Small intestine (tissue), 7 donors: ENCODE measurements at regions not wholly inside any gene's neighbourhood (a gene's known extent, or its start where the extent isn't known, plus 50 kb on each side); places are given as distances from the start of the nearest gene placed in this dataset.
A peak's percentile ranks its signal among the peaks of the same experiment; 100 is the strongest.
"Not testable (repeated sequence)": the region's sequence is repeated elsewhere in the genome, so short reads cannot be mapped to it uniquely, and the experiment has no call there.

Source experiments
- DNase-seq, 2 donors: peaks; one replicate each; pipeline versions ENCODE4 v3.0.0 to v3.0.0-alpha.2; 2013
- FAIRE-seq: peaks from 2 replicates; lab custom pipeline; 2012; peaks lifted over from hg19 to GRCh38; lab: Jason Lieb, UNC
- H3K27ac ChIP-seq, 3 donors: one replicate each; pipeline ENCODE4 v1.5.1; 2013; ENCODE audit warnings: low read length in 2 of 3, mild to moderate bottlenecking in 2 of 3, control low read depth in 1 of 3, inconsistent platforms in 1 of 3, low read depth in 1 of 3, moderate library complexity in 1 of 3
- H3K27me3 ChIP-seq, 3 donors: one replicate each; pipeline ENCODE4 v1.6.1; 2013; ENCODE audit warnings: low read length in 3 of 3, inconsistent platforms in 1 of 3; ENCODE audit not compliant: control insufficient read depth in 3 of 3, insufficient read depth in 3 of 3
- H3K36me3 ChIP-seq, 3 donors: one replicate each; pipeline ENCODE4 v1.6.1; 2013; ENCODE audit warnings: low read length in 3 of 3, inconsistent platforms in 1 of 3, low read depth in 1 of 3, mild to moderate bottlenecking in 1 of 3, moderate library complexity in 1 of 3; ENCODE audit not compliant: control insufficient read depth in 3 of 3, insufficient read depth in 2 of 3
- H3K4me1 ChIP-seq, 3 donors: one replicate each; pipeline ENCODE4 v1.6.1; 2013; ENCODE audit warnings: low read length in 2 of 3, inconsistent platforms in 1 of 3, low read depth in 1 of 3, mild to moderate bottlenecking in 1 of 3, moderate library complexity in 1 of 3; ENCODE audit not compliant: control insufficient read depth in 3 of 3, insufficient read depth in 2 of 3
- H3K4me3 ChIP-seq, 3 donors: one replicate each; pipeline ENCODE4 v1.5.1; 2013; ENCODE audit warnings: low read length in 3 of 3, control low read depth in 1 of 3, inconsistent platforms in 1 of 3, low read depth in 1 of 3, mild to moderate bottlenecking in 1 of 3, moderate library complexity in 1 of 3
- H3K9me3 ChIP-seq, 2 donors: one replicate each; pipeline ENCODE4 v1.6.1; 2013; ENCODE audit warnings: low read depth in 1 of 2, low read length in 1 of 2; ENCODE audit not compliant: control insufficient read depth in 2 of 2, insufficient read depth in 1 of 2
- WGBS, 3 donors: extraction: QIAGEN DNeasy Blood & Tissue Kit; methylation state at CpG; one replicate each; pipeline ENCODE4 v1.1.7; 2013; 5-methylcytosine and 5-hydroxymethylcytosine counted together
- donor health status: healthy with polysubstance abuse.
- donor health status: control.
- donor health status: control.
- donor health status: Bipolar disorder and iron deficiency.
- donor health status: healthy.

- FAIRE-seq, DNase-seq, H3K27me3 ChIP-seq, H3K36me3 ChIP-seq, H3K4me1 ChIP-seq, H3K4me3 ChIP-seq, H3K27ac ChIP-seq, H3K9me3 ChIP-seq: not testable (repeated sequence)
- WGBS, 3 donors, result 86 to 96% (median 89%) methylated on average over 3 of the region's 3 CpGs
Measured at GRCh38 chr6:84985490-84985889, 221.1 kb upstream of the TBX18 start.

DNA sequence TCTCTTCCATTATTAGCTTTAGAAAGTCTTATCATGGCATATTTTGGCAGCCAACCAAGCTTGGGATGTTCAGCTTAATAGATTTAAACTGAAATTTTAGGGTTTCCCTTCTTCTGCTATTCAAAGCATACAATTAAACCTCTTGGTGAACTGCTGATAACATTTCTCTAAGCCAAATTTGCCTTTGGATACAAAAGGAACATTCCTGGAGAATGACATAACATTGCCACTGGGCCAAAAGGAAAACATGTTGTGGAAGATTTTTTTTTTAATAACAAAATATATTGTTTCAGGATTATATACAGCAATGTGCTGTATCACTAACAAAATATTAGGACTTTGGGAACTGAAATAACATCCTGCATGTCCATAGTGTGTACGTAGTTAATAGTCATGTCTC is 215.1 kb upstream of the TBX18 start:
- DNase-seq (no peak), FAIRE-seq (no peak)
- Histone ChIP-seq H3K27ac (no peak overlapping the region), H3K9me3 (no peaks in the 10 kb centered on the region), H3K4me1 (no peaks in the 10 kb centered on the region), H3K4me3 (no peak overlapping the region), H3K36me3 (no peaks in the 10 kb centered on the region), H3K27me3 (no peaks in the 10 kb centered on the region)
- WGBS, 3 donors, result 59 to 89% (median 80%) methylated on average over 1 of the region's 1 CpG

DNA sequence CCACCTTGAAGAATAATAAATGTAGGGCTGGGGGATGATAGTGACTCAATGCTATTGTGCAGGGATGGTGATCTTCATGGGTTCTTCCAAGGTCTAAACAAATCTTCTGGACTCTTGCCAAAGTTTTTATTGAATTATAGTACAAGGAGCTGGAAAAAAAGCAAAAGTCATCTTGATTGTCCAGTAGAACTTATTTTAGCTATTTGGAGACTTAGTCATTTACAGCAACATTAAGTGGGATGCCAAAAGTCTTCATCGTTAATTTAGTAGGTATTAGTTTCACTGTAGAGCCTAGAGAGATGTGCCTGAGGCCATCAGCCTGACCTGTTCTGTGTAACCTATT is 212.9 kb upstream of the TBX18 start:
- WGBS, 3 donors, result 55 to 78% (median 68%) methylated on average over 1 of the region's 1 CpG
- no peak for FAIRE-seq

GRCh38 chr6:84976526-84977362 is 212.3 kb upstream of the TBX18 start:
- 30 to 49% (median 36%) methylated on average over 4 of the region's 4 CpGs for WGBS, 3 donors
- no peak overlapping the region for H3K27ac ChIP-seq
- no peaks in the 10 kb centered on the region for H3K9me3 ChIP-seq
- no peak overlapping the region for H3K4me3 ChIP-seq
- H3K36me3 ChIP-seq, result no peaks in the 10 kb centered on the region
- DNase-seq (no peak), FAIRE-seq (no peak)
- H3K27me3 ChIP-seq, result no peaks in the 10 kb centered on the region
- no peaks in the 10 kb centered on the region for H3K4me1 ChIP-seq

More for the DNA sequence above, 212.9 kb upstream of the TBX18 start:
- no peak for DNase-seq
- Histone ChIP-seq H3K27me3 (no peaks in the 10 kb centered on the region), H3K27ac (no peak overlapping the region), H3K4me1 (no peaks in the 10 kb centered on the region), H3K36me3 (no peaks in the 10 kb centered on the region), H3K9me3 (no peaks in the 10 kb centered on the region), H3K4me3 (no peak overlapping the region)

DNA sequence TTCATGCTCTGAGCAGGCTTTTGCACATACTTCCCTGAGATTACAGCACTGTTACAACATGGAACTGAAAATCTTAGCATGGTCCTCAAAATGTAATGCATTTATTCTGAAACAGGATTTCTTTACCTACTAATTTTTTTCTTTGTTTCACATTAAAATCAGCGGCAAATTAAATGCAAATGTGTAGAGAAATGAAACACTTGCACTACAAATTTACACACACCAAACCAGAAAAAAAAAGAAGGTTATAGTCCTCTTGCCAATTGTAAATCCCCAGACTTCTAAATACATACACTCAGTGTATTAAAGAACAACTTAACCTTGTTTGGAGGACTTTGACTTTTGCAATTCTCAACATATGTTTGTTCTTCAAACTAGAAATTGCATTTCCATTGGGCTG is 210.9 kb upstream of the TBX18 start:
- no peaks in the 10 kb centered on the region for H3K9me3 ChIP-seq
- no peak overlapping the region for H3K27ac ChIP-seq
- H3K36me3 ChIP-seq, result no peaks in the 10 kb centered on the region
- no peak for FAIRE-seq
- no peak for DNase-seq
- WGBS, 3 donors, result 91 to 95% (median 95%) methylated on average over 1 of the region's 1 CpG
- no peak overlapping the region for H3K4me3 ChIP-seq
- H3K27me3 ChIP-seq, result no peaks in the 10 kb centered on the region
- H3K4me1 ChIP-seq, result no peaks in the 10 kb centered on the region

GRCh38 chr6:84973606-84974005 is 209.2 kb upstream of the TBX18 start:
- DNase-seq (no peak), FAIRE-seq (no peak)
- peaks cover 0 to 5% of the 10 kb centered on the region in 2 donors for H3K9me3 ChIP-seq
- H3K4me3 ChIP-seq, result no peak overlapping the region
- no peak overlapping the region for H3K27ac ChIP-seq
- H3K4me1 ChIP-seq, result no peaks in the 10 kb centered on the region
- H3K36me3 ChIP-seq, result no peaks in the 10 kb centered on the region
- H3K27me3 ChIP-seq, result no peaks in the 10 kb centered on the region
- 86 to 91% (median 88%) methylated on average over 2 of the region's 2 CpGs for WGBS, 3 donors

- DNase-seq (no peak), FAIRE-seq (no peak)
- WGBS, 3 donors, result 88 to 92% (median 90%) methylated on average over 11 of the region's 11 CpGs
- Histone ChIP-seq H3K9me3 (peaks cover 0 to 27% of the 10 kb centered on the region in 2 donors), H3K4me3 (no peak overlapping the region), H3K27me3 (no peaks in the 10 kb centered on the region), H3K4me1 (no peaks in the 10 kb centered on the region), H3K27ac (no peak overlapping the region), H3K36me3 (no peaks in the 10 kb centered on the region)
Measured at GRCh38 chr6:84967965-84968364, 203.6 kb upstream of the TBX18 start.

GRCh38 chr6:84967389-84967788 is 203.0 kb upstream of the TBX18 start:
- DNase-seq, result peak in 1 of 2 donors; percentile 5
- H3K4me1 ChIP-seq, result no peaks in the 10 kb centered on the region
- H3K27ac ChIP-seq, result no peak overlapping the region
- FAIRE-seq, result no peak
- no peaks in the 10 kb centered on the region for H3K36me3 ChIP-seq
- no peaks in the 10 kb centered on the region for H3K27me3 ChIP-seq
- H3K9me3 ChIP-seq, result peaks cover 0 to 27% of the 10 kb centered on the region in 2 donors
- WGBS, 3 donors, result 62 to 67% (median 64%) methylated on average over 7 of the region's 7 CpGs
- H3K4me3 ChIP-seq, result no peak overlapping the region
